Inferior parietal cortex (tissue), 1 donor: ENCODE measurements at regions not wholly inside any gene's neighbourhood (a gene's known extent, or its start where the extent isn't known, plus 50 kb on each side); places are given as distances from the start of the nearest gene placed in this dataset.
A peak's percentile ranks its signal among the peaks of the same experiment; 100 is the strongest.

Source experiments
- DNase-seq: peaks from one replicate; pipeline ENCODE4 v3.0.0-alpha.2; 2016; ENCODE audit errors: extremely low spot score

DNA sequence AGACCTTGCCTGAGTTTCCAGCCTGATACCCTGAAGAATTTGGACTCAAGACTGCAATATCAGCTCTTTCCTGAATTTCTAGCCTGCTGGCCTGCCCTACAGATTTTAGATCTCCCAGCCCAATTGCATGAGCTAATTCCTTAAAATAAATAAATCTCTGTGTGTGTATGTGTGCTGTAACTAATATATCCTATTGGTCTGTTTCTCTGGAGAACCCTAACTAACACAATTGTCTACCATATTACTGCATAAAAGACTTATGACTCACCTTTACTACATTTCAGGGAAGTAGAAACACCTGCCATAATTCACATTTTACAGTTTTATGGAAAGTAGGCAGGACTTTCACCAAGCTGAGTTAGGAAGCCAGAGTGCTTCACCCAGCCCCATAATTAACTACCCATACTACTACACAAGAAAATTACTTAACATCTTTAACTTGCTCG is 90.7 kb upstream of the BEND6 start:
- no peak for DNase-seq

DNA sequence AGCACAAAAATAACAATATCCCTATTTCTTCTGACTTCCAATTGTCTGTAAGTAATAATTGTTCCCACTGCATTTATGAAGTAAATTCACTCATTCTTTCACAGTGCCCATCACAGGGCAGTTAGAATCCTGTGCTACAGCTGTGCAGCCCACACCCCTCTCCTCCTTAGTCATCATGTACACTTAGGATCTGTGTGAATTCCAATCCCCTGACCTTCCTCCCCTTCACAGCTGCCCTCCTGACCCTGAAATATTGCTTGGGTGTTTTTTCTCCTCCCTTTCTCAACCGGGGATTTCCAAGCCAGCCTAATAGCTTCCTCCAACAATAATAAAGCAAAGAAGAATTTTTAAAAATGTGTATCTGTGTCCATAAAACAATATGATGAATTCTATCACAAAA is 91.5 kb upstream of the BEND6 start:
- no peak for DNase-seq

DNA sequence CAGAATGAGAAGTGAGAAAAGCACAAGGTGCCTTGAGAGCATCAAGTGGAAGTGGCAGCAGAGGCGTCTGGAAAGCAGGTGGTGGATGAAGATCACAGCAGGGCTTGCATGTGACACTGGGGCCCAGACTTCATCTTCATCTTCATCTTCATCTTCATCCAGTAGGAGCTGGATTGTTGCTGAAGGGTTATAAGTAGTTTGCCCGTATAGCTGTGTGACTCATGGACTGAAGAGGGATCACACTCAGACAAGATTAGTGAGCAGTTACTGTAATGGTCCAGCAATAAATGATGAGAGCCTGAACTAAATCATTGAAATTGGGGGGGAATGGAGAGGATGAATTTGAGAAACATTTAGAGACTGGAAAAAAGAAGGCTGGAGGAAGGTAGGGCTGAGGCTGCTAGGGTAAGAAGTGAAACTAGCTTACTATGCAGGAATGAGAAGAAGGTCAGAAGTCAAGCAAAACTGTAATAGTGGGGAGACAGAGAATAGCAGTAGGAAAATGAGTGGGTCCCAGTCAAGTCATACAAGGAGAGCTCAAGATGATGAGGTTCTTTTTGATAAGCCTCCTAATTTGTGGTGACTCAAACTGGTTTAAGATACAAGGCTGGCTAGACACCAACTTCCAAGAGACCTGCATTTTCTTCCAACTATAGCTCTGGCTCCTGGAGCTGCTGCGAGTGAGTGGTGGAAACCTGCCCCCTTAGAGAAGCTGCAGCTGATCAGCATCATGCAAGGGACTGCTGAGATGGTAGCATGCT is 92.3 kb upstream of the BEND6 start:
- DNase-seq = no peak

DNA sequence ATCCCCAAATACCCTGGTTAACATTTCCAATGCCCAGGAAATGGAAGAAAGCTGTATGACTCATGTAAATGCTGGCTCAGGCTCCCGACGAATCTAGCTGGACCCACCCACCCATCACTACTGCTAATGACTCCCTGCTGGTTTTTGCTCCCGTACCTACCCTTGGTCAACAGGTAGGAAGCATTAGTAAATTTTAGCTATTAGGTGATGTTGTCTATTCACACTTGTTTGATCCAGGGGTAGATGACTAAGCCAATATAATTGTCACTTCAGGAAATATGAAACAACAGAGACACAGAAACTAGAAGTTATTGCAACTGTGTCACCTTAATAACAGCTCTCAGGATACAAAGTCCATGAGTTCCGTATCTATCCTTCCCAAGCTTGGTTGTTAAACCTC is 94.4 kb upstream of the BEND6 start:
- DNase-seq = no peak

GRCh38 chr6:56856036-56856580 is 98.8 kb upstream of the BEND6 start:
- DNase-seq = no peak

- no peak for DNase-seq
Measured at GRCh38 chr6:56854086-56854485, 100.8 kb upstream of the BEND6 start.

DNA sequence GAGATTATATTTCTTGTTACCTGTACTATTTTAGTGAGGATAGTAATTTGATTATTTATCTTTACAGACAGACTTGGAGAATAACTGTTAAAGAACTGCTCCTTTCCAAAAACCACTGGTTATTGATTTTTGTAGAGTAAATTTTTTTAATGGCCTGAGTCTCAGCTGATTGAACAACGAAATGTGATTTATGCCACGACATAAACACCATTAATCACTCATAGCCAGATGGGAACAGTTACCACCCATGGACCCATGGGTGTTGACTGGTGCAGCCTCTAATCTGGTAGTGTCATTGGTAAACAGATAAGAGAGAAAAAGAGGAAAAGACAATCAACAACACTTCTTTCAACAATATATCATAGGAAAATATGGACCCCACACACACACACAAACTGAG is 101.4 kb upstream of the BEND6 start:
- DNase-seq = no peak

GRCh38 chr6:56852260-56853010 is 102.5 kb upstream of the BEND6 start:
- no peak for DNase-seq

DNA sequence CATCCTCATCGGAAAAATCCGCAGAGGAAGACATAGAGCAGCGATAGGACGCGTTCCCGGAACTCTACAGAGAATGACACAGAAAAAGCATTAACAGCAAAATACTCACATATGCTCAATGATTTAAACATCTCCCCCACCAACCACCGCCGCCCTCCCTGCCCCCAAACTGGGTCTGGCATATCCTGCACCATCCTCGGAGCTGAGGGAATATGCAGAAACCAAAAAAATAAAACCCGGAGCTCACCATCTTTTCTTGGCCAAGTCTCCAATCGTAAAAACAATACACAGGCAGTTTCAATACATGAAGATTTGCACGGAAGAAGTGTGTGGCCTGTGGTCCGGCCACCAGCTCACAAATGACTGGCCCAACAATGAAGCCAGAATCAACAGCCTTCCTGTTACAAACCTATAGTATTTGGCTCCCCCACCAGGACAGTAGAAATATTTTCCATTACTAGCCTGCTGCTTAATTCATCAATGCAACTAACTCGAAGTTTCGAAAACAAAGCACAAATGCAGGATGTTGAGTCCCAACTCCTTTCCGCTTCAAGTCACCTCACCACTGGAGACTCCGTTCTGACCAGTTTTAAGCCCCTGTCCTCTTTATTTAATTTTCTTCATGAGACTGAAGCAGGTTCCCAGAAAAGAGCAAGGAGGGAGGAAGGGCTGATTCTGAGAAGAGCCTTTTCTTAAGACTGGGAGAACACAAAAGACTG is 103.2 kb upstream of the BEND6 start:
- DNase-seq = peak; percentile 90

DNA sequence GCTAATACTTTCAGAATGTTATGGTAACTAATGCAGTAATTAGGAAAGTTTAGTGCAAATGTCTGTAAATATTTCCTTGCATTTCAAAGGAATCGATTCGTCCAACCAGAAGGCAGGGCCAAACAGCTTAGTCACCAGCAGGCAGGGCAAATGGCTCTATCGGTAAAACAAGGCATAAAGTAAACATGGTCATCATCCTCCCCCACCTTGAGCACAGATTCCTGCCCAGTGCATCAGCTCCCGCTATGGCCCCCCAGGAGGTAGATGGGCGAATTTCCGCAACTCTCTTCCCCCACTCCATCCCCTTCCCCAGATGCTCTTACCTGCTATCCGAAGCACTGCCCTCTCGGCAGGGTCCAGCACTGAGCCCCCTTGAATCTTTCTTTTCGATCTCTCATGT is 103.8 kb upstream of the BEND6 start:
- DNase-seq = no peak

DNA sequence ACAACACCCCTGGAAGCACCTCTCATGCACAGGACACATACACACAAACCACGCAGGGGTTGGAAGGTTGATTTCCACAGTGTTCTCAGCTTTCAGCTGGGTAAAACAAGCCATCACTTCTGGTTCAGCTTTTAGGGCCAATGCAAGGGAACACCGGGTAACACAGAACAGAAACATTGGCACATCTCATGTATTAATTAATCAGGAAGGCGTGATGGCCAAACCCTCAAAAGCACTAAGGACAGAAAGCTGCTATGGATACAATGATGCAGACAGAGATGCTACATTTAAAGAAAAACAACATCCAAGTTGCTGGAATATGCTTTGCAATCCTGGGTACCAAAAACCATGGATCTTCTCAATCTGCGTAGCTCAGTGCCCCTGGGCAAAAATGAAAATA is 104.3 kb upstream of the BEND6 start:
- DNase-seq = no peak

- DNase-seq = no peak
Measured at GRCh38 chr6:56849896-56850295, 105.0 kb upstream of the BEND6 start.

- no peak for DNase-seq
Measured at GRCh38 chr6:56848105-56848504, 106.8 kb upstream of the BEND6 start.

- DNase-seq = no peak
Measured at GRCh38 chr6:56845032-56845431, 109.9 kb upstream of the BEND6 start.

GRCh38 chr6:56843476-56844349 is 111.2 kb upstream of the BEND6 start:
- peak; percentile 80 for DNase-seq

- no peak for DNase-seq
Measured at GRCh38 chr6:56842686-56843475, 112.0 kb upstream of the BEND6 start.

GRCh38 chr6:56841751-56842150 is 113.2 kb upstream of the BEND6 start:
- DNase-seq = no peak

DNA sequence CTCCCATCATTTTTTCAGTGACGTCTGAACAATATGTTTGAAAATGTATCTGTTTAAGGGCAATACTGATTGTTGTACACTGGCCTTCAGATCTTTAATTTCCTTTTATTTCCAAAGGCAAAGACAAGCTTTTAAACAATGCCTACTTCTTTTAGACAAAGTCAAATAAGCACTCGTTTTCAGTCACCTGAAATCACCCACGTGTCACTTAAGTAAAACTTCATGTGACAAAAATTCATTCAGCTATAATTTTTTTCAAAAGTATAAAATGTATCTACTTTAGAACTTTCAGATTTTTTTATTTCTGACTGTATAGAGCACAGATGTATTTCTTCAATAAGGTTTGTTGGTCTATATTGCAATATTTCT is 113.5 kb upstream of the BEND6 start:
- no peak for DNase-seq

- DNase-seq = no peak
Measured at GRCh38 chr6:56840467-56841380, 114.2 kb upstream of the BEND6 start.
